NCI-H524 (cell line): ENCODE measurements at regions not wholly inside any gene's neighbourhood (a gene's known extent, or its start where the extent isn't known, plus 50 kb on each side); places are given as distances from the start of the nearest gene placed in this dataset.

Experiments used
- DNase-seq, 2 experiments: peaks; one replicate each; lab custom pipeline; 2025; lab: John Stamatoyannopoulos, UW

GRCh38 chr20:42020316-42020715, 402.1 kb upstream of the CHD6 start:
- no peak for DNase-seq

GRCh38 chr20:42018979-42019378, 400.8 kb upstream of the CHD6 start:
- peak; percentile 26 to 50 for DNase-seq

DNA sequence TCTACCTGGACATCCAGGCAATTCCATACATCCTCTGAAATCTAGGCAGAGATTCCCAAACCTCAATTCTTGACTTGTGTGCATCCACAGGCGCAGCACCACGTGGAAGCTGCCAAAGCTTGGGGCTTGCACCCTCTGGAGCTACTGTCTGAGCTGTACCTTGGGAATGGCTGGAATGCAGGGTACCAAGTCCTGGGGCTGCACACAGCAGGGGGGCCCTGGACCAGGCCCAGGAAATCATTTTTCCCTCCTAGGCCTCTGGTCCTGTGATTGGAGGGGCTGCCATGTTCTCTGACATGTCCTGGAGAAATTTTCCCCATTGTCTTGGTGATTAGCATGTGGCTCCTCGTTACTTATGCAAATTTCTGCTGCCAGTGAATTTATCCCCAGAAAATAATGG, 391.9 kb upstream of the CHD6 start:
- no peak for DNase-seq

DNA sequence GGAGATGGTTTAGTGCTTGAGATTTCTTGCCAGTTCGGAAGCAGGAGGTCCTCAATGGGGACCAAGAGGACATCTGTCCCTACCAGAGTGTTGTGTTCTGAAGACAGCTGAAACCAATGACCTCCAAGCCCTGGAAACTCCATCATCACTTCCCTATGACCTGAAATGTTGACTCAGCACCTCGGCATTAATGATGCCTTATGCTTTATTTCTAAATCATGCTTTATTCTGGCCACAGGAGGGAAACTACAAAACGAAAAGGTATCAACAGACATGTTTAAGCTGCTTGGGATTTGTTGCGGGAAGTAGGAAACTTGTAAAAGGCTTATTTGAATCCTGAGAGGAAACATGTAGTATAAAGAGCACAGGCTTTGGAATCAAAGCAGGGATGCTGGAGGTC, 389.1 kb upstream of the CHD6 start:
- no peak for DNase-seq

GRCh38 chr20:42005211-42005610, 387.0 kb upstream of the CHD6 start:
- DNase-seq = no peak

DNA sequence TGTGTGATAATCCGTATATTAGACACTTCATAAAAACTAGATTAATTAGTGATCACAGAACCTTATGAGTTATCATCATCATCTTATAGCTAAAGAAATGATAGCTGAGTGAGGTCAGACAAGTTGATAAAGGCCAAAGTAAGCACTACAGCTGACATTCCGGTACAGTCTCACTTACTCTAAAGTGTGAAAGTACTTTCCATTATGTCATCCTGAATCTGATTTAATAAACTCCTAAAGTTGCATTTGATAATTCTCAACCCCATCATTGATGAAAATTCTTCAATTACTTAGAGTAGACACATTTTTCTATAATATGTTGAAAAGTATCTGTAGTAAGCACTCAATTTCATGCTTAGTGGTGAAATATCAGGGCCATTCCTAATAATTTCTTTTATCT, 385.2 kb upstream of the CHD6 start:
- no peak for DNase-seq

DNA sequence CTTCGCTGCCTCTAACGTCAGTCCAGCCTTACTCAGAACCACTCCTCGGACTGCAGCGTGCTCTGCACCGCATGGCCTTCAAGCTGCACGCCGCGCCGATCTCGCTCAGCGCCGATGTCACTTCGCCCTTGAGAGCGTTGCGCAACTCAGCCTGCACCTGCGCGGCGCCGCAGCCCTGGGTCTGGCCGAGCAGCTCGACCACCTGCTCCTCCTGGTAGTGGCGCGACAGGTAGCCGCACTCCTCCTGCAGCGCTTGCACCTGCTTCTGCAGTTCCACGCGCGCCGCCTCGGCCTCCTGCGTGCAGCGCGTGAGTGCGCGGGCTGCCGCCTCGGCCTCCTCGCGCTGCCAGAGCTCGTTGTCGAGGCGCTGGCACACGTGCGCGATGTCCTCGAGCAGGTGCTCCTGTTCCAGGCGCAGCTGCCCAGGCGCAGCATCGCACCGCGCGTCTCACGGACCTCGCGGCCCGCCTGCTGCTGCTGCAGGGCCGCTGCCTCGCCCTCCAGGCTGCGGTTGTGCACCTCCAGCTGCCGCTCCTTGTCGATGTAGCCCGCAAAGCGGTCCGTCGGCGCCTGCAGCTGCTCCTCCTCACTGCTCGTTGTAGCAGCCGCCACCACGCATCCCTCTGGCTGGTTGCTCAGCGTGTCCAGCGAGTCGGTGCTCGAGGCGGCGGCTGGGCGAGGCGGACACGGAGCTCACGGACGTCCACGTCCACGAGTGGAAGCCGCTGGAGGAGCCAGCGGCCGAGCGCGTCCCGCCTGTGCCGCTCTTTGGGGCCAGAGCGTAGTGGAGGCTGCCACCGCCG, 380.6 kb upstream of the CHD6 start:
- DNase-seq = no peak

DNA sequence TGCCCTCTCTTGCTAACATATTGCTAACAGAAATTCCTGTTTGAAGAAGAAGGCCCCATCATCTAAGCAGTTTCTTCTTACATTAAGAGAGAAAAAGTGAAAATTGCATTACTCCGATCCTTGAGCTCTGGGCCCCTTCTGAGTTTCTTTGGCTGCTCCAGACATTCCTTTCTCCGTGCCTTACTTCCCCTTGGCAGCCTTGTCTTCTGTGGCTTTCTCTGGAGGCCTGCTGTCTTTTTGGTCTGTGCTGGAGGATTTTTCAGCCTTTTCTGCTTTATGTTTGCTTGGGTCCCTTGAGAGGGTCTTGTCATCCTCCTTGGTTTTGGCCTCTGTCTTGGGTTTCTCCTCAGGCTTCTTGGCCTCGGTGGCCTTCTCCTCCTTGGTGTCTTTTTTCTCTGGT, 378.8 kb upstream of the CHD6 start:
- no peak for DNase-seq

- DNase-seq = peak in 1 of 2 experiments; percentile 51
These were observed 374.3 kb upstream of the CHD6 start for GRCh38 chr20:41992481-41992880.

DNA sequence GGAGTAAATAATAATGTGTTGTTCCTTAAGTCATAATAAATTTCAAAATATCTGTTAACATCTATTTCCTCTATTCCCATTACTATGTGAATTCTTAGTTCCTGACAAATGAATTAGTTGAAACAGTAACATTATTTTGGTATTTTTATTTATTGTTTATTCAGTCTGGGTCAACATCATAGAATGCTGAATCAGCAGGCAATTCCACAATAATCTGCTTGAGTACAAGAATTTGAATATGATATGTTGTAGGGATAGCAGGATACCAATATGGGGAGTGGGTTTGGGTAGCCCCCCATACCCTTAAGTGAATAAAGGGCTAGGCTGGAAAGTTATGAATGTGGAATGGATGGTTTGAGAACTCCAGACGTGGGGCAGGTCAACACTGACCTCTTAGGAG, 373.2 kb upstream of the CHD6 start:
- no peak for DNase-seq

DNA sequence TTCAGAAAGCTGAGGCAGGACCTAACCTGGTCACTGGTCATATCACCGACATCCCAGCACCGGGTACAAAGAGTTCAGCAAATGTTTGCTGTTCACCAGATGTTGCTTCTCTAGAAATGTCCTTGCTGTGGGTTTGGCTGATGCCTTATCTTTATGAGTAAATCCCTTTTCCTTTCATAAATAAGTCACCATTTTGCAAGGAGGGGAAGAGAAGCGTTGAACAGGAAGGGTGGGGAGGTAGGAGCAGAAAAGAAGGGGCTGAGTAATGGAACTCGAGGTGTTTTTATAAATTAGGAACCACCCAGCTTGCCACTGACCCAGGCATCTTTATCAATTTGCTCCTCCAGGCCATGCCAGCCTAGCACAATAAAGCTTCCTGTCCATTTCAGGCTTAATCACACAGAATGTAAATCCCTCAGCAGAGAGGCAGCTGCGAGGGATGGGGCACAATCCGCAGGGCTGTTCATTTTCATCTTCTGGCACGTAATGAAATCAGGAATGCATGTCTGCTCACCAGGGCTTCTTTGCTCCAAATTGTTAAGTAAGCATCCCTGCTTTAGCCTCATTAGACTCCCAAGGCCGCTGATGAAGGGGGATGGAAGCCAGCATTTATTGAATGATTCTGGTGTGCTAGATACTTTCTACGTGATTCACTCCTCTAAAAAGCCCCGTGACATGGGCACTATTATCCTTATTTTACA, 371.9 kb upstream of the CHD6 start:
- peak in 1 of 2 experiments; percentile 60 for DNase-seq

GRCh38 chr20:41989039-41989679, 371.0 kb upstream of the CHD6 start:
- DNase-seq = no peak

- no peak for DNase-seq
These were observed 365.9 kb upstream of the CHD6 start for GRCh38 chr20:41984031-41984430.

GRCh38 chr20:41983159-41983558, 365.0 kb upstream of the CHD6 start:
- no peak for DNase-seq

- no peak for DNase-seq
These were observed 363.6 kb upstream of the CHD6 start for GRCh38 chr20:41981746-41982145.

- DNase-seq = no peak
These were observed 360.7 kb upstream of the CHD6 start for GRCh38 chr20:41978875-41979274.

DNA sequence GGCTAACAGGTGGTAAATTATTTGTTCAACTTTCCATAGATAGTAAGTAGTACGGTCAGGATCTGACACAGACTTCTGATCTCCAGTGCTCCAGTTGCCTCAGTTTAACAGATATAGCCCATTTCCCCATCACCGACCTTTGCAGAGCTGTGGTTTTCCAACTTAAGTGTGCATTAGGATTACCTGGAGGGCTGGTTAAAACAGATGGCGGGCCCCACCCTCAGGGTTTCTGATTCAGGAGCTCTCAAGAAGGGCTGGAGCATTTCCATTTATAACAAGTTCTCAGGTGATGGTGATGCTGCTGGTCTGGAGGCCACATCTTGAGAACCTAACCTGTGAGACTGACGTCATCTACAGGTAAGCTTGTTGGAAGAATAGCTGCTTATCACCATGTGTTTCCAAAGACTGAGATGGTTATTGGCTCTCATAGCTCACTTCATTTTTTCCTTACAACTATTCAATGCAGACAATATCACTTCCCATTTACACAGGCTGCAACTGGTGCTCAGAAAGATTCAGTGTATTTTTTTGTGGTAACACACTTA, 360.1 kb upstream of the CHD6 start:
- DNase-seq = peak; percentile 92 to 97

DNA sequence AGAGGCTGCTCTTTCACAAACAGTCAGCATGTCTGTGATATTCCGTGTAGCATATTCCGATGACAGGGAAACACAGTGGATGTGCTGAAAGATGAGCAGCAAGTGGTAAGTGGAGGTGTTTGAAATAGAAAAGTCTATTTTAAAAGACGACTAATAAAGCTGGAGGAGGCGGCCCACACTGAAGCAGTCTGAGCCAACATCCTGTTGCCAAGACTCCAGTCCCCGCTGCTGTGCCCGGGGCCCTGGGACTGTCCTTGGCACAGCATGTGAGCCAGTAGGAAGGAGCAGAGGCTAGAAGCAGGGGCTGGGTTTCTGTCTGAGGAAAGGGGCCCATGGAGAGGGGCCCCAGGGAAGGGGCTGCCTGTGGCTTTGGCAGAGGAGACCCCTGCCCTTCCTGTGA, 351.5 kb upstream of the CHD6 start:
- no peak for DNase-seq

DNA sequence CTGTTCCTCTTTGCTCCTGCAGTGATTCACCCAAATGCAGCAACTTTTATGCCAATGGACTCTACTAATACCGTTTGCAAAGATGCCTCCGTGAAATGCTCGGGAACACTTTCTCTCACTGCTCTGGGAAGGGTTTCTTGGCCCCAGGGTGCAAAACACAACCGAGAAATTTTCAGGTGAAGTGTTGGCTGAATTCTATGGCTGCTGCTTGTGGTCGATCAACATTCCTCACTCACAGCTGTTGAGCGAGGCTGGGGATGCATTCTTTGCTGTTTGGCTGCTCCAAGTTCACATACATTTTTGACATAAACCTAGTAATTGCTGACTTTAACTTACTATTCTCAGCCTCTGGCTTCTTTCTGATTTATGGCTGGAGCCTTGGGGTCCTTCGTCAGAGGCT, 342.0 kb upstream of the CHD6 start:
- DNase-seq = no peak

GRCh38 chr20:41958391-41958790, 340.2 kb upstream of the CHD6 start:
- DNase-seq = no peak

DNA sequence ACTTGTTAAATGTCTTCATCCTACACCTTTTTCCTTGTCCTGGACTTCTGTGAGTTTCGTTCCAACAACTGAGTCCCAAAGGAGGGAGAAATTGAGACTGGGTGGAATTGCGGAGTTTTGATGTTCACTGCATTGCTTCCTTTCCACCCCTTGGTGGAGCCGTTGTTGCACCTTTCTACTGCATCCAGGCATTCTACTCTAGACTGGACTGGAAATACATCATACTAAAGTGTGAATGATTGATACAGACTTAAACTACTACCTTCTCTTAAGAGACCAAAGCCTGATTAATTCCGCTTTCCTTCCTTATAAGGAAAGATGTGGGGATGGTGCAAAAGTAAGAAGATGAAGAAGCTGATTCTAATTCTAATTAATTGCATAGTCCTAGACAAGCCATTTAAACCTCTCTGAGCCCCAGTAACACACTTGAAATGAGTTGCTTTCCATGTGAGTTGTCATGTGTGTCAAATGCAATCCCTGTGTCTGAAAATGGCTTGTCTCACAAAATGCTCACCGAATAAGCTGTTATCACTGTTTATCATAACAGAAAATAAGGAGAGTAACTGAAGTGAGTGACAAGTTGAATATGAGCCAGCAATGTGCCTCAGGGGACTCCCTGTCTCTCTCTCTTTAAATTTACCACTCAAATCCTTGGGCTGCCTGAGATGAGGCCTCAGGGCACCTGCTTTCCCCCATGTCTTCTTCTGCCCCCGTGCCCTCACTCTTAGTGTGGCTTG, 338.3 kb upstream of the CHD6 start:
- peak; percentile 62 to 69 for DNase-seq

DNA sequence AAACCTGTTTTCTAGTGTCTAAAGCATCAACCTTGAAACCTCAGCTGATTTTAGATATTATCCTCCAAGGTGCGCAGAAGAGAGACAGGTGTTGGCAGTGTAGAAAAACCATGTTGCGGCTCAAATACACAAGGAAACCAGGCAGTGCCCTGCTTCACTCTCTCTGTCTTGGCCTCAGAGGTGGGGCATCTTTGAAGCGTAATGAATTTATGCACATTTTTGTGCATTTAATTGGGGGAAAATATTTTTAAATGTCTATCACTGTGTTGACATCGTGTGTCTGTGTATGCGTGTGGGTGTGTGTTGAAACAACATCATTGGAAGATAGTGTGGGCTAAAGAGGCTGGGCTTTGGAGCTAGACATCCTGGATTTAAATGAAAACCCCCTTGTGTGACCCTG, 334.0 kb upstream of the CHD6 start:
- DNase-seq = no peak
